GM12864 (cell line): ENCODE measurements at regions not wholly inside any gene's neighbourhood (a gene's known extent, or its start where the extent isn't known, plus 50 kb on each side); places are given as distances from the start of the nearest gene placed in this dataset.

Experiments
- DNase-seq: peaks from one replicate; pipeline ENCODE4 v3.0.0-alpha.2; 2011; ENCODE audit warnings: low read depth
- H3K4me3 ChIP-seq: 2 replicates; pipeline ENCODE4 v1.5.1; 2011; ENCODE audit warnings: mild to moderate bottlenecking, low read depth, low read length, control low read depth
- CTCF ChIP-seq: IDR thresholded peaks from 2 replicates; pipeline ENCODE4 v1.5.1; 2011; ENCODE audit warnings: low read depth, mild to moderate bottlenecking, moderate library complexity, low read length, control low read depth, inconsistent platforms; ENCODE audit errors: missing control alignments

- no peak for DNase-seq
- H3K4me3 ChIP-seq, result no peak overlapping the region
- no peak for TF ChIP-seq CTCF
Observed at GRCh38 chr12:98360401-98360800, 155.0 kb upstream of the TMPO start.

- no peak overlapping the region for H3K4me3 ChIP-seq
- DNase-seq, result no peak
- TF ChIP-seq CTCF, result no peak
Observed at GRCh38 chr12:98369581-98369980, 145.8 kb upstream of the TMPO start.

- no peak for TF ChIP-seq CTCF
- no peak for DNase-seq
- H3K4me3 ChIP-seq, result no peak overlapping the region
Observed at GRCh38 chr12:98370976-98371375, 144.4 kb upstream of the TMPO start.

- TF ChIP-seq CTCF, result no peak
- DNase-seq, result no peak
- no peak overlapping the region for H3K4me3 ChIP-seq
Observed at GRCh38 chr12:98371419-98371818, 144.0 kb upstream of the TMPO start.

GRCh38 chr12:98372340-98373024 lies 142.9 kb upstream of the TMPO start:
- DNase-seq, result no peak
- TF ChIP-seq CTCF, result no peak
- no peak overlapping the region for H3K4me3 ChIP-seq

GRCh38 chr12:98373025-98373554 lies 142.3 kb upstream of the TMPO start:
- peak; percentile 58 for TF ChIP-seq CTCF
- DNase-seq, result no peak
- no peak overlapping the region for H3K4me3 ChIP-seq

GRCh38 chr12:98374007-98374406 lies 141.4 kb upstream of the TMPO start:
- no peak overlapping the region for H3K4me3 ChIP-seq
- no peak for TF ChIP-seq CTCF
- no peak for DNase-seq
